ENCODE measurements at regions not wholly inside any gene's neighbourhood (a gene's known extent, or its start where the extent isn't known, plus 50 kb on each side); places are given as distances from the start of the nearest gene placed in this dataset.

DNA sequence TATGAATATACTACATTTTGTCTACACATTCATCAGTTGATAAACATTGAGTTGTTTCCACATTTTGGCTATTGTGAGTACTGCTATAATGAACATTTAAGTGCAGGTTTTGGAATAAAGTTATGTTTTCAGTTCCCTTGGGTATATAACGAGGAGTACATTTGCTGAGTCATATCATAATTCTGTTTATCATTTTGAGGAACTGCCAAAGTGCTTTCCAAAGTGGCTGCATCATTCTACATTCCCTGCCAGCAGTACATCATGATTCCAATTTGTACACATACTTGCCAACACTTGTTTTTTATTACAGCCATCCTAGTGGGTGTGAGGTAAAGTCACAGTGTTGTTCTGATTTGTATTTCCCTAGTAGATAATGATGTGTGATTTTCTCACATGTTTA lies 1458.6 kb upstream of the TENM4 start:
- DNase-seq = no peak

GRCh38 chr11:80898910-80899309 lies 1458.1 kb upstream of the TENM4 start:
- DNase-seq = no peak

DNA sequence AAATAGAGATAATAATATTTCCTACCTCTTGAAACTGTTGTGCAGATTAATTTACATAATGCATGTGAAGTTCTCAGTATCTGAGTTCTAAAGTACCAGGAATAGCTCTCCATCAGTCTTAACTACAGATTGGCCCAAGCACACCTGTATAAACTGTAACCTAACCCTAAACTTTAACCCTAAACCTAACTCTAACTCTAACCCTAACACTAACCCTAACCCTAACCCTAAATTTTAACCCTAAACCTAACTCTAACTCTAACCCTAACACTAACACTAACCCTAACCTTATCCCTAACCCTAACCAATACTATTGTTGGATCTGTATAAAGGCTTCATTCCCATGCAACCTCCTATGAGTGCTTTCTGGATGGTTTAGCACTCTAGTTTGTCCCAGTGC lies 1445.9 kb upstream of the TENM4 start:
- no peak for DNase-seq

GRCh38 chr11:80873310-80873999 lies 1432.6 kb upstream of the TENM4 start:
- no peak for DNase-seq

- DNase-seq = no peak
Observed at GRCh38 chr11:80872116-80872728, 1431.4 kb upstream of the TENM4 start.

DNA sequence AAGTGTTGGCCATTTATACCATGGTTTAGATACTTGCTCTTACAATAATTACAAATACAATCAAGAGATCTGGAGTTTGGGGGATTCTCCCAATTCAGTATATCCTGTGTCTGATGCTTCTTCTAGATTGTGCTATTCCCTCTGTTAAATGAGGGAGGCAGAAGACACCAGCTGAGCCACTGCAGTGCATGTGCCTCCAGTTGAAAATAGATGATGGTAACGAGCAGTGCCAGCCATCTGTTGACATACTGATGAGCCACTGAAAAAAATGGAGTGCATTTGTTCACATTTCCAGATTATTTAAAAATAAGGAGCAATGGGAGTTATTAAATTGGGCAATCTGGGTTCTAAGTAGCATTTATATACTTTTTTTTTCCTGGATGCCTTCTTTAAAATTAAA lies 1428.0 kb upstream of the TENM4 start:
- no peak for DNase-seq

GRCh38 chr11:80862011-80862410 lies 1421.2 kb upstream of the TENM4 start:
- no peak for DNase-seq

- no peak for DNase-seq
Observed at GRCh38 chr11:80861193-80861592, 1420.4 kb upstream of the TENM4 start.

- no peak for DNase-seq
Observed at GRCh38 chr11:80860632-80861031, 1419.8 kb upstream of the TENM4 start.

DNA sequence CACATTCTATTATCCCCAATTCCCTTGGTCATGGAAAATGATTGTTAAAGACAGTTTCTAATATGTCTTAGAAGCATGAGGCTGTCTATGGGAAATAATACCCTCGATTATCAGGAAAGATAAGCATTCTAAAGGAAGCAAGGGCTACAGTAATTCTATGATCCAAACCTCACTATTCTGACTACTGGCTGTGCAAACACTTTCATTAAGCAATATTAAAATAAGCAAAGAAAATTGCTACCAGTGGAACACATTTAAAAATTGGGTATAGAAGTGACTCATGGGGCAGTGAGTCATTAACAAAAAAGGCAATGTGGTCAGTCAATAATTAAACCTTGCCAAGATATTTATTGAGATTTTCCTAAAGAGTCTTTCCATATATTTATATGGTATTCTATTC lies 1415.2 kb upstream of the TENM4 start:
- DNase-seq = no peak

DNA sequence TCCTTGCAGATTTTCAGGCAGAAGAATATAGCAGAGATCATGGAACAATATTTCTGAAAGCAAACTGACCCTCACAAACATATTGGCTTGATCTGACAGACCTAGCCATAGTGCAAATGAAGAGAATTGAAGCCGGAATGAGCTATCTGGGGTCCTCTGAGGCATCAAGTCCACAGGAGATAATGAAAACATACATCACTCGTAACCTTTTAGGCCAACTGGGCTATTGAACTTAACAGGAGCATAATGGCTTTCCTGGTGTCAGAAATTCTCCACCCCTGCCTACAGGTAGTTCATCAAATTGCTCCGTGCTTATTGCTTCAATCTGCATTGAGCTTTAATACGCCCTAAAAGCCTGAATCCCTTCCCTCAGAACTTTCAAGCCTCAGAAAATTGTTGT lies 1414.6 kb upstream of the TENM4 start:
- DNase-seq = no peak

- DNase-seq = no peak
Observed at GRCh38 chr11:80849253-80849652, 1408.4 kb upstream of the TENM4 start.

DNA sequence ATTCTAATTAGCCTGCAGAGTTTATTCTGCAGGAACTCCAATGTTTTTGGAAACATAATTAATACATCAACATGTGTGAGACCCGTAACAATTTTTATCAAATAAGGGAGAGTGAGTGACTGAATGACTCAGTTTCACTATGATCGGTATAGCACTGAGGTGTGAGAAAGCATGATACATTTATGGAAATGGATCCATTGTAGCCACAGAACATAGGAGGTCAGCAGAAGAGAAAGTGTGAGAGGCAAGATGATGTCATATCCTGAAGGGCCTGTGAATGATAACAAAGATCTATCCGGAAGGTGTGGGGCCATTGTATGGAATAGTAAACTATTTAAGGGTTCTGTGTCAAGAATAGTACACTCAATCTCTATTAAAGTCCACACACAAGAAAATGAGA lies 1406.1 kb upstream of the TENM4 start:
- DNase-seq = no peak

- no peak for DNase-seq
Observed at GRCh38 chr11:80846442-80846841, 1405.6 kb upstream of the TENM4 start.

DNA sequence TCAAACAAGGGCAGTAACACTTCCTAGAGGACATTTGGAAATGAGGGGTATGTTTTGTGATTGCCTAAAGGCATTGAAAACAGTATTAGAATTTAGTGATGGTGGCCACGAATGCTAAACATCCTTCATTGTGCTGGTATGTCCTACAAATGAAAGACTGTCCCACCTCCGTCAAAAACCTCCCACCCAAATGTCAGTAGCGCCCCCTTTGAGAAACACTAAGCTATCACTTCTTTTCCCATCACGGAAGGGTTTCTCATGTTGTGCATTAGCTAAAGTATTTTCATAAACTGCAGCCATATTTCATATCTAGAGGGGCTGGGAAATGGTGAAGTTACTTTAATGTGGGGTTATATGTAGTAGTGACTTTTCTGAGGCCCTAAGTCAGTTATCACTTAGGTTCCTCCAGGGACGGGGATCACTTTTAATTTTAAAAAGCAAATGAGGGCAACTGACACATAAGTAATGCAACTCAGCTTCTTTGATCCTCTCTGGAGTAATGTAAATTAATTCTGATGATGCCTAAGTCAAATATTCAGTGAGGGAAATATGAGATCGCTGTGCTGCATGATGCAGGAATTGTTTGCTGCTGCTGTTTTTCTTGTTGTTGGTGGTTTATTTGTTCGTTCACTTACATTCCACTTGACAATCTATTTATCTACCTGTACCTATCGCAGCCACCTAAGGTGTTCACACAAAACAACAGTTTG lies 1403.4 kb upstream of the TENM4 start:
- no peak for DNase-seq

- no peak for DNase-seq
Observed at GRCh38 chr11:80843266-80843974, 1402.6 kb upstream of the TENM4 start.

DNA sequence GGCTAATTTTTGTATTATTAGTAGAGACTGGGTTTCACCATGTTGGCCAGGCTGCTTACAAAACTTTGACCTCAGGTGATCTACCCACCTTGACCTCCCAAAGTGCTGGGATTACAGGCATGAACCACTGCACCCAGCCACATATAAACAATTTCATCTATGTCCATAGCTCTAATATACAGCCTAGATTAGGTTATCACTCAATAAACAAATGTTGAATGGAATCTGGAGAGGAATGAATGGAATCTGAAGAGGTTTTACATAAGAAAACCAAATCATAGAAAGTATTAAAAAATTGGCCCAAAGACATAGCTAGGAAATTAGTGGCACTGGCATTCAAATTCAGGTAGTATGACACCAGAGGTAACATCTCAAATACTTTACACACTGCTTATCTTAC lies 1401.4 kb upstream of the TENM4 start:
- no peak for DNase-seq

DNA sequence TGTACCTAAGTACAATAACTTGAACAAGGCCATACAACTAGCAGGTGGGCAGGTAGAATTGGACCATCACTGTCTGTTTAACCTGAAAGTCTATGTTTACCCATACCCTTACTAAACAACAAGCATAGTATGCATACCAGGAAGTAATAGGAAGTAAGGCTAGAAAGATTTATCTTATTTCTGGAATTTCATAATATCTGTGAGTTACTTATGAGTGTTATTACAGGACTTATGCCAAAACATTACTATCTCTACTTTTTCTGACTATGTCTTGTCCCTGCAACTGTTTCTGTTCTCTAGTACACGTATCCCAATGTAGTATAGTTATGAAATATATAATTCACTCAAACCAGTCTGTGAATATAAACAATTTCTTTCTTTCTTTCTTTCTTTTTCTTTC lies 1400.8 kb upstream of the TENM4 start:
- no peak for DNase-seq

GRCh38 chr11:80838153-80838552 lies 1397.3 kb upstream of the TENM4 start:
- DNase-seq = no peak

DNA sequence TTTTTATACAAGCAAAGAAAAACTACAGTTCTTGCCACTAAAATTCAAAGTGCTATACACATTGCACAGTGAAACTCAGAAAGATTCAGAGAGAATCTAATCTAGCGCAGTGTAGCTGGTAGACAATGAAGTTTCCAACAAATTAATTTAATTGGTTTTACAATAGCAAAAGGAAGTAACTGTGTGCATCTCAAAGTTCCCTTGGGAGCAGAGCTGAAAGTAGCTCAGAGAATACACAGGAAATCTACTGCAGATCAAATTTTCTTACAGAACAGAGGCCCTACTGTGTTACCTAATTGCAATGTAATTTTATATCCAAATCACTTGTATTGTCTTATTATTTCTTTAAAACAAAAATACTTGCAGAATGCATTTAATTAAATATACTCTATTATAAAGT lies 1396.2 kb upstream of the TENM4 start:
- DNase-seq = no peak

- no peak for DNase-seq
Observed at GRCh38 chr11:80831374-80831773, 1390.5 kb upstream of the TENM4 start.

- no peak for DNase-seq
Observed at GRCh38 chr11:80827781-80828180, 1387.0 kb upstream of the TENM4 start.

GRCh38 chr11:80826808-80827207 lies 1386.0 kb upstream of the TENM4 start:
- no peak for DNase-seq

GRCh38 chr11:80822308-80822707 lies 1381.5 kb upstream of the TENM4 start:
- peak; percentile 50 for DNase-seq

All from retina (tissue), 1 donor.